ENCODE measurements at regions not wholly inside any gene's neighbourhood (a gene's known extent, or its start where the extent isn't known, plus 50 kb on each side); places are given as distances from the start of the nearest gene placed in this dataset.

DNA sequence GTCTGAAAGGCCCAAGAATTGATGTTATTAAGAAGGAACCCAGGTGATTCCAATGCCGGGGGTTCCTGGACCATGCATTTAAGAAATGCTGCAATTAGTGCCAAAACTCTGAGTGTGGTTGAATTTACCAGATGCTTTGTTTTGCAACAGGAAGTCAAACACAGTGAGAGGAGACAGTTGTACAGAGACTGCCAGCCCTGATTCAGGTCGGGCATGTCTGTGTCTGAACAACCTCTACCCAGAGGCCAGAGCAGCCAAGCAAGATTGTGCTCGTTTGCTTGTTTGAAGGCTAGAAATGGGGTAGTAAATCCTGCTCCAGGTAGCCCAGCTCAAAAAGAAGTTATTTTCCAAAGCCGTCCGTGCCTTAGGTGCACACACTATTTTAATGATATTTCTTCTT lies 412.4 kb upstream of the ERCC4 start:
- no peak for TF ChIP-seq CTCF (conservative IDR thresholded peaks at IDR 0.05; ENCODE audit: low read depth, low read length)
- no peak for TF ChIP-seq EZH2 (IDR thresholded peaks at IDR 0.05; ENCODE audit: low read length, unreplicated experiment)
- TF ChIP-seq EZH2phosphoT487 (IDR thresholded peaks at IDR 0.05; ENCODE audit: borderline replicate concordance, low read length) = no peak

Data from PC-3 (cell line).